CD14-positive monocyte (primary cell): ENCODE measurements at regions not wholly inside any gene's neighbourhood (a gene's known extent, or its start where the extent isn't known, plus 50 kb on each side); places are given as distances from the start of the nearest gene placed in this dataset.

ENCODE experiments used
- DNase-seq, 3 donors: peaks; one replicate each; pipeline ENCODE4 v3.0.0-alpha.2; 2011 to 2022
- H2AFZ ChIP-seq: 2 replicates; pipeline ENCODE4 v1.6.0; 2012; ENCODE audit warnings: mild to moderate bottlenecking, low read depth, low read length, inconsistent platforms; ENCODE audit not compliant: insufficient read depth, poor library complexity, severe bottlenecking
- H3K27ac ChIP-seq, 2 donors: 1 replicate in 1 of 2; 2 replicates in 1 of 2; pipeline ENCODE4 v1.5.1; 2012 to 2013; ENCODE audit warnings: low read length in 2 of 2, control low read depth in 1 of 2, inconsistent platforms in 1 of 2, low read depth in 1 of 2, mild to moderate bottlenecking in 1 of 2
- H3K27me3 ChIP-seq, 2 donors: one replicate each; pipeline versions ENCODE4 v1.6.0 to v1.6.1; 2011 to 2013; ENCODE audit warnings: low read length in 2 of 2; ENCODE audit not compliant: control insufficient read depth in 2 of 2, insufficient read depth in 2 of 2
- H3K36me3 ChIP-seq, 2 donors: replicated peaks in 1 of 2; 1 replicate in 1 of 2; 2 replicates in 1 of 2; pipeline versions ENCODE4 v1.5.1 to v1.6.1; 2012 to 2013; ENCODE audit warnings: low read length in 2 of 2, control low read depth in 1 of 2, inconsistent platforms in 1 of 2, mild to moderate bottlenecking in 1 of 2; ENCODE audit not compliant: insufficient read depth in 2 of 2, control insufficient read depth in 1 of 2
- H3K4me1 ChIP-seq, 2 donors: 1 replicate in 1 of 2; 2 replicates in 1 of 2; pipeline versions ENCODE4 v1.5.1 to v1.6.1; 2012 to 2013; ENCODE audit warnings: low read length in 2 of 2, control low read depth in 1 of 2, inconsistent platforms in 1 of 2, mild to moderate bottlenecking in 1 of 2, moderate library complexity in 1 of 2; ENCODE audit not compliant: insufficient read depth in 2 of 2, control insufficient read depth in 1 of 2
- H3K4me2 ChIP-seq: replicated peaks from 2 replicates; pipeline ENCODE3; 2012; ENCODE audit warnings: low read length, moderate library complexity, mild to moderate bottlenecking; ENCODE audit not compliant: poor library complexity, severe bottlenecking; ENCODE audit errors: extremely low read depth
- H3K4me3 ChIP-seq, 3 experiments: fragments of 200-600 bp in 1 of 3; sonication (generic) in 1 of 3; replicated peaks in 1 of 3; 1 replicate in 2 of 3; 2 replicates in 1 of 3; pipeline ENCODE4 v1.5.1; 2011 to 2013; ENCODE audit warnings: low read length in 3 of 3, mild to moderate bottlenecking in 3 of 3, control low read depth in 2 of 3, low read depth in 2 of 3, inconsistent platforms in 1 of 3, moderate library complexity in 1 of 3
- H3K79me2 ChIP-seq: 2 replicates; pipeline ENCODE4 v1.6.0; 2012; ENCODE audit warnings: mild to moderate bottlenecking, control low read depth, inconsistent platforms, low read length, moderate library complexity; ENCODE audit not compliant: insufficient read depth
- H3K9ac ChIP-seq: 2 replicates; pipeline ENCODE4 v1.6.0; 2017; ENCODE audit warnings: low read length, mild to moderate bottlenecking; ENCODE audit not compliant: insufficient read depth, poor library complexity, severe bottlenecking
- H3K9me3 ChIP-seq, 2 donors: replicated peaks in 1 of 2; 1 replicate in 1 of 2; 2 replicates in 1 of 2; pipeline versions ENCODE4 v1.5.1 to v1.6.1; 2012 to 2013; ENCODE audit warnings: low read length in 2 of 2, control low read depth in 1 of 2; ENCODE audit not compliant: control insufficient read depth in 1 of 2, insufficient read depth in 1 of 2
- H4K20me1 ChIP-seq: 2 replicates; pipeline ENCODE4 v1.6.0; 2012; ENCODE audit warnings: mild to moderate bottlenecking, low read length, control low read depth, moderate library complexity; ENCODE audit not compliant: insufficient read depth
- H3K27ac Mint-ChIP-seq, 7 donors: one replicate each; pipeline ENCODE4 v1.8.0; 2020; ENCODE audit warnings: mild to moderate bottlenecking in 7 of 7, mixed read lengths in 7 of 7, moderate library complexity in 6 of 7, inconsistent platforms in 2 of 7
- H3K27me3 Mint-ChIP-seq, 3 donors: one replicate each; pipeline ENCODE4 v1.8.0; 2021 to 2022; ENCODE audit warnings: low read depth in 3 of 3, mild to moderate bottlenecking in 3 of 3, mixed read lengths in 3 of 3, moderate library complexity in 3 of 3, inconsistent platforms in 1 of 3
- H3K36me3 Mint-ChIP-seq, 2 donors: one replicate each; pipeline ENCODE4 v1.8.0; 2020; ENCODE audit warnings: mixed read lengths in 2 of 2, inconsistent platforms in 1 of 2, mild to moderate bottlenecking in 1 of 2
- H3K4me1 Mint-ChIP-seq: one replicate; pipeline ENCODE4 v1.8.0; 2020; ENCODE audit warnings: mild to moderate bottlenecking, mixed read lengths
- H3K4me3 Mint-ChIP-seq, 2 donors: one replicate each; pipeline ENCODE4 v1.8.0; 2020; ENCODE audit warnings: mild to moderate bottlenecking in 2 of 2, mixed read lengths in 2 of 2, moderate library complexity in 1 of 2
- H3K9me3 Mint-ChIP-seq, 7 donors: one replicate each; pipeline ENCODE4 v1.8.0; 2020 to 2022; ENCODE audit warnings: mixed read lengths in 7 of 7, mild to moderate bottlenecking in 6 of 7, moderate library complexity in 6 of 7, inconsistent platforms in 2 of 7
- WGBS: methylation state at CpG from one replicate; pipeline ENCODE4 v1.1.5; 2013; ENCODE audit warnings: missing lambda C conversion rate; ENCODE audit not compliant: insufficient coverage; 5-methylcytosine and 5-hydroxymethylcytosine counted together
- intact Hi-C, 2 donors: fragments of 100-400 bp; cut with micrococcal nuclease; formaldehyde crosslinking; loops; one replicate each; pipeline versions ENCODE4 v1.15.0 to v1.15.1; 2023
- TF ChIP-seq, protein P1 (sequence below): fragments of 200-600 bp; IDR thresholded peaks from one replicate; pipeline ENCODE4 v1.8.0; 2022; ENCODE audit warnings: antibody characterized with exemption, mild to moderate bottlenecking

DNA sequence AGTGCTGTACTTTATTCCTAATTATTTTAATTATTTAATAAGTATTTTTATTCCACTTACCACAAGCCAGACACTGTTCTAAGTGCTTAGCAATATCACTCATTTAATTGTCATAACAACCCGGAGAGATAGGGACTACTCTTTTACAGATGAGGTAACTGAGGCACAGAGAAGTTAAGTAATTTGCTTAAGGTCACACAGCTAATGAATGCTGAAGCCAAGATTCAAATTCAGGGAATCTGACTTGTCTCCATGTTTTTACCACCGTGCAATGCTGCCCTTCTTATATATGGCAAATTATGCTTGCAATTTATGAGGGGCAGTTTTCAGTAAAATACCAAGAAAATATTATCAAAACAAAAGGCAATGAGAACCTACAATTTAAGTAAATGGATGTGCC, 168.4 kb upstream of the KIF2A start:
- no peak overlapping the region for H3K4me3 ChIP-seq
- Mint-ChIP-seq H3K4me1 (no peaks in the 10 kb centered on the region), H3K27ac (no peak overlapping the region), H3K4me3 (no peak overlapping the region), H3K9me3 (peaks cover 0 to 3% (median 0%) of the 10 kb centered on the region in 7 donors), H3K27me3 (peaks cover 0 to 10% (median 0%) of the 10 kb centered on the region in 3 donors), H3K36me3 (no peaks in the 10 kb centered on the region)
- no peaks in the 10 kb centered on the region for H3K27me3 ChIP-seq
- no peaks in the 10 kb centered on the region for H3K36me3 ChIP-seq
- H3K4me2 ChIP-seq: no peak overlapping the region
- no CpG with 5 or more reads among the region's 2 CpGs for WGBS
- intact Hi-C loops: no loop called here
- H3K4me1 ChIP-seq: no peaks in the 10 kb centered on the region
- no peaks in the 10 kb centered on the region for H3K9me3 ChIP-seq
- TF ChIP-seq, protein P1, sequence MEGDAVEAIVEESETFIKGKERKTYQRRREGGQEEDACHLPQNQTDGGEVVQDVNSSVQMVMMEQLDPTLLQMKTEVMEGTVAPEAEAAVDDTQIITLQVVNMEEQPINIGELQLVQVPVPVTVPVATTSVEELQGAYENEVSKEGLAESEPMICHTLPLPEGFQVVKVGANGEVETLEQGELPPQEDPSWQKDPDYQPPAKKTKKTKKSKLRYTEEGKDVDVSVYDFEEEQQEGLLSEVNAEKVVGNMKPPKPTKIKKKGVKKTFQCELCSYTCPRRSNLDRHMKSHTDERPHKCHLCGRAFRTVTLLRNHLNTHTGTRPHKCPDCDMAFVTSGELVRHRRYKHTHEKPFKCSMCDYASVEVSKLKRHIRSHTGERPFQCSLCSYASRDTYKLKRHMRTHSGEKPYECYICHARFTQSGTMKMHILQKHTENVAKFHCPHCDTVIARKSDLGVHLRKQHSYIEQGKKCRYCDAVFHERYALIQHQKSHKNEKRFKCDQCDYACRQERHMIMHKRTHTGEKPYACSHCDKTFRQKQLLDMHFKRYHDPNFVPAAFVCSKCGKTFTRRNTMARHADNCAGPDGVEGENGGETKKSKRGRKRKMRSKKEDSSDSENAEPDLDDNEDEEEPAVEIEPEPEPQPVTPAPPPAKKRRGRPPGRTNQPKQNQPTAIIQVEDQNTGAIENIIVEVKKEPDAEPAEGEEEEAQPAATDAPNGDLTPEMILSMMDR: no peak
- H2AFZ ChIP-seq: no peak overlapping the region
- no peak overlapping the region for H3K9ac ChIP-seq
- no peak overlapping the region for H3K27ac ChIP-seq
- no peak for DNase-seq
- H4K20me1 ChIP-seq: no peaks in the 10 kb centered on the region
- H3K79me2 ChIP-seq: no peaks in the 10 kb centered on the region

DNA sequence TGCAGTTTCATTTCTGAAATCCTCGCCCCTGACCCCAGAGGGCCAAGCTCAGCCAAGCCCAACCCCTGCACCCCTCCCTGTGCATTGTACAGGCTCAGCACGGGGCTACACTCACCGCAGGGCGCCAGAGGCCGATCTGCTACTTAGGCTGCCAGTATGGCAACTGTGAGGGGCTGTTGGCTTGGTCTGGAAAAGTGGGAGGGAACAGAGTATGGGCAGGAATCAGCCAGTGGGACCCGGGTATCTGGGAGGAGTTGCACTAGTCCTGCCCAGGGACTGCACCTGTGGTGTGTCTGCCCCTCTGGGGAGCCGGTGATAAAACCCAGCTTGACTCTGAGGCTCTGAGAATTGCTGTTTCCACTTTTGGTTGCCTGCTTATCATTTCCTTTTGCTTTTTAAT, 167.4 kb upstream of the KIF2A start:
- peaks cover 0 to 16% (median 0%) of the 10 kb centered on the region in 3 donors for H3K27me3 Mint-ChIP-seq
- TF ChIP-seq, protein P1: no peak

More for the DNA sequence above, 167.4 kb upstream of the KIF2A start:
- Histone ChIP-seq H4K20me1 (no peaks in the 10 kb centered on the region), H3K4me2 (no peak overlapping the region), H3K4me1 (no peaks in the 10 kb centered on the region), H3K79me2 (no peaks in the 10 kb centered on the region), H3K9ac (no peak overlapping the region), H3K27me3 (no peaks in the 10 kb centered on the region), H2AFZ (no peak overlapping the region), H3K36me3 (no peaks in the 10 kb centered on the region), H3K27ac (no peak overlapping the region), H3K9me3 (no peaks in the 10 kb centered on the region), H3K4me3 (no peak overlapping the region)
- intact Hi-C loops: no loop called here
- Mint-ChIP-seq H3K4me1 (no peaks in the 10 kb centered on the region), H3K36me3 (no peaks in the 10 kb centered on the region), H3K27ac (no peak overlapping the region), H3K4me3 (no peak overlapping the region), H3K9me3 (peaks cover 0 to 3% (median 0%) of the 10 kb centered on the region in 7 donors)
- WGBS: 65% methylated on average over 3 of the region's 7 CpGs
- DNase-seq: no peak
